Stimulated activated CD4-positive, alpha-beta T cell treated with anti-CD3 and anti-CD28 coated beads, Interleukin-4, amount 100 ng/mL, for 48 hours (primary cell): ENCODE measurements at regions not wholly inside any gene's neighbourhood (a gene's known extent, or its start where the extent isn't known, plus 50 kb on each side); places are given as distances from the start of the nearest gene placed in this dataset.
"Not testable (repeated sequence)": the region's sequence is repeated elsewhere in the genome, so short reads cannot be mapped to it uniquely, and the experiment has no call there.

Source experiments
- DNase-seq, 2 donors: peaks; one replicate each; pipeline ENCODE4 v3.0.0-alpha.2; 2020; ENCODE audit warnings: low read depth in 2 of 2

GRCh38 chr15:79492065-79492464 lies 59.9 kb downstream of the MINAR1 start:
- DNase-seq = no peak

GRCh38 chr15:79494384-79494909 lies 62.3 kb downstream of the MINAR1 start:
- no peak for DNase-seq

GRCh38 chr15:79494963-79495755 lies 63.0 kb downstream of the MINAR1 start:
- DNase-seq = no peak

DNA sequence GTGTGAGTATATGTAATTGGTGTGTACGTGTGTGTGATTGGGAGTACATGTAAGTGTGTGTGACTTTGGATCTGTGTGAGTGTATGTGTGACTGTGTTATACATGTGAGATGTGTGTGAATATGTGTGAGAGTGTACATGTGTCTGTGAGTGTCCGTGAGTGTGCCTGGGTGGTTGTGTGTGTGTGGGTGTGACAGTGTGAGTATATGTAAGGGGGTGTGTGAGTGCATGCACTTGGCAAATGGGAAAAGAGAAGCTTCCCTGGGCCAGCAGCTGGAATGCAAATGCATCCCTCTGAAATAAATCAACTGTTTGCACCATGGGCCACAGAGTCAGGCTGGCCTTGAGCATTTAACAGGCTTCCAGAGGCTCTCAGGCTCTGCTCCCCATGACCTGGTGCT lies 63.6 kb downstream of the MINAR1 start:
- DNase-seq = no peak

GRCh38 chr15:79496838-79497237 lies 64.7 kb downstream of the MINAR1 start:
- no peak for DNase-seq

GRCh38 chr15:79501086-79501485 lies 69.0 kb downstream of the MINAR1 start:
- DNase-seq = no peak

DNA sequence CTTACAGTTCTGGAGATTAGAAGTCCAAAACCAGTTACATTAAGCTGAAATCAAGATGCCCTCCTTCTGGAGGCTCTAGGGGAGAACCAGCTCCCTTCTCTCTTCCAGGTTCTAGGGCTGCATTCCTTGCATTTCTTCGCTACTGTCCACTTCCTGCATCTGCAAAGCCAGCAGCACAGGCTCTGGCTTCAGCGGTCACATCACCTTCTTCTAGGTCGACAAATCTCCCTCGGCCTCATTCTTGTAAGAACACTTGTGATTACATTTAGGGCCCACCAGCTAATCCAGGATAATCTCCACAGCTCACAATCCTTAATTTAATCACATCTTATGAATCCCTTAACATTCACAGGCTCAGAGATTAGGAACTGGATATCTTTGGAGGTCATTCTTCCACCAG lies 73.8 kb downstream of the MINAR1 start:
- DNase-seq = no peak

- DNase-seq = not testable (repeated sequence)
Observed at GRCh38 chr15:79512844-79513243, 80.7 kb downstream of the MINAR1 start.

- no peak for DNase-seq
Observed at GRCh38 chr15:79513417-79513816, 81.3 kb downstream of the MINAR1 start.

DNA sequence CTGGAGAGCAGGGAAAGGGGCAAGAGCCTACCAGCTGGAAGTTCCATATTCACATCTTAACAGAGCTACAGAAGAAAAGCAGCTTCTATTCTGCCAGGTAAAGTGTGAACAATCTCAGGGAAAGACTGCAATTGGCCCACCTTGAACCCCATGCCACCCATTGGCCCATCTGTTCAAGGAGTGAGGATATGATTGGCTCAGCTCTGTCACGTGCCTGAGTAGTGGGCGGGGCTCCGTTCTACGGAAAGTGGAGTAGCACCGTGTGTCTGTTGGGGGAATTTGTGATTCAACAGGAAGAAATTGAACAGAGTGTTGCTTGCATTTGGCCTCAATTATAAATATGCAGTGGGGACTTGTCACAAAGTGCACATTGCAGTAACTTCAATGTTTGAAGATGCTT lies 81.8 kb downstream of the MINAR1 start:
- DNase-seq = no peak

DNA sequence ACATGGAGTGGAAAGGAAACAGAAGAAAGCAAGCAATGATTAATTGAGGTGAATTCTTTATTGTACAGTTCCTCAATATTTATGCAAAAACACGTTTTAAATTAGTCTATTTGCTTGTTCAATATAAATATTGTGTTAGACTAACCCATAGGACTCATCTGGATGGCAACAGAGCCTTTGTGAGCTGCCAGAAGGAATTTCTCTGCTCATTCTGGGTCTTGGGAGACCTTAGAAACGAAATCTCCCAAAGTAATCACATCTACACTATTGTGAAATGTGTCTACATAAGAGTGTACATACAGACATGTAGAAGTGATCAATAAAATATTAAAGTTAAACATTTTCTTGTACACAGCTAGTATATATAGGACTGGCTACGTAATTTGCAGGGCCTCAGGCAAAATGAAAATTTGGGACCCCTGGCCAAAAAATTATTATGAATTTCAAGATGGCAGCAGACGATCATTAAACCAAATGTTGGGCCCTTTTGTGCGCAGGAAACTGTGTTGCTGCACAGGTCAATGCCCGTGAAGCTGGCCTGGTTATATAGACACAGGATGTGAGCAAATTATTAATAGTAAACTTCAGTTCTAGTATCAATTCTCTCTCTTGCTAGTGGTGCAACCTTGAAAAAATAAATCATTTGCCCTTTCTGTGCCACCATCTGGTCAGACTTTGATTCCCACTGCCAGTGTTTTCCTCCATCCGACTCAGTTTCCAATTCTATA lies 83.3 kb downstream of the MINAR1 start:
- DNase-seq = no peak

- DNase-seq = no peak
Observed at GRCh38 chr15:79516155-79516554, 84.0 kb downstream of the MINAR1 start.

DNA sequence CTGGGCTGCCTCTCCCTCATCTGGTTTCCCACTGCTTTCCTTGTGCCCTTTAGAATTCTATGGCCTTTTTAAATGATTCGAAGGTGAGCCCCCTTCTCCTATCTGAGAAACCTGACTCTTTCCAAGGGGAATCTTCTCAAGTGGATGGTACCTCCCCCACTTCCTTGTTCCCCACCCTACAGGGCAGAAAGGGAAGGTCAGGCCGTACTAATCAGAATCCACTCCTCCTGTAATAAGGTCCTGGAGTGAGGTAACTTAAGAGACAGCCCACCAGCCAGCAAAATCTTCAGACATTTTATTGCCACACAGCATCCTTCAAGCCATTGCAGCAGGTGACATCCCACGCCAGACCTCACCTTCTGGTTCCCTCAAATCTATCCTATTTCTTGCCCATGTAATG lies 84.5 kb downstream of the MINAR1 start:
- DNase-seq = no peak

DNA sequence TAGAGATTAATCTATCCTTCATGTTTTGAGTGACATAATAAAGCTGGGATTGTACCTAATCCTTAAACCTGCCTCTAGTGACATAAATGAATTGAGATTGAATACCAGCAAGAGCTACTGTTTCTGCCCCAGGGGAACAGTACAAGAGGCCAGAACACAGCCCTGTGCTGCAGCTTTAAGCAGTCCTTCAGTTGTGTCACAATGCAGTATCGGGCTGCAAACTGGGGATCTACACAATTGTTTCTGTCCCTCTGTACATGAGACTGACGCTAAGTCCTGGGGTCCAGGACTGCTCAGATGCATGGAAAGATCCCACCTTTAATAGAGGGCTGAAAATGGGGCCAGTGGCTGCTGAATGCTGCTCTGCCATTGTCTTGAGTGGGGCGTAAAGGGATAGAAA lies 87.5 kb downstream of the MINAR1 start:
- DNase-seq = no peak

GRCh38 chr15:79520654-79521053 lies 88.5 kb downstream of the MINAR1 start:
- no peak for DNase-seq

DNA sequence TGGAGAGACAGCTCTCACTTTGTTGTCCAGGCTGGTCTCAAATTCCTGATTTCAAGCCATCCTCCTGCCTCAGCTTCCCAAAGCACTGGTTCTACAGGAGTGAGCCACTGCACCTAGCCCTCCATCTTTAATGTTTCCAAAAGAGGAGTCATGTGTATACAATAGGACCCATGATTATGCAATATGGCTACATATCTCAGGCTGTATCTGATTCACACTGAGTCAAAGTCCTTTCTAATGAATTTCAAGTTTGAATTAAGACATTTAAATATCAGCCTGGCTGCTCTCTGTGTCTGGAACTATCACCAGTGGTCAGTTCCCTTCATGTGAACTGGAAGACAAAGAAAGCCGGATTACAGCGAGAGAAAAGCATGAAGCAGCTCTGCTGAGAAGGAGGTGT lies 90.5 kb downstream of the MINAR1 start:
- DNase-seq = no peak

DNA sequence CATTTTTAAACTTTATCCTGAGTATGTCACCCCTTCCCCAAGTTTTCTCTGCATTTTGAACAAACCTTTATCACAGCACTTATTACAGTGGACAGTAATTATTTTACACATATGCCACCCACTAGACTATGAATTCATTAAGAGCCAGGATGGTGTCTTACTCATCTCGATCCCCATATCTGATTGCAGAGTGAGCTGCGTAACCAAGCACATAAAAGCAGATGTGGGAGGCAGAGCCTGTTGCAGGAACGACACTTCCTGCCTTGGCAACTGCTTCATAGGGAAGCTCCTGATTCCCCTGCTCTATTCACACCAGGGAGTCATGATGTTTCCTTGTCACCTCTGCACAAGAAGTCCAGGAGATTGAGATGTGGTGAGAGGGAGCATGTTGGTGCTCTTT lies 91.1 kb downstream of the MINAR1 start:
- DNase-seq = no peak

DNA sequence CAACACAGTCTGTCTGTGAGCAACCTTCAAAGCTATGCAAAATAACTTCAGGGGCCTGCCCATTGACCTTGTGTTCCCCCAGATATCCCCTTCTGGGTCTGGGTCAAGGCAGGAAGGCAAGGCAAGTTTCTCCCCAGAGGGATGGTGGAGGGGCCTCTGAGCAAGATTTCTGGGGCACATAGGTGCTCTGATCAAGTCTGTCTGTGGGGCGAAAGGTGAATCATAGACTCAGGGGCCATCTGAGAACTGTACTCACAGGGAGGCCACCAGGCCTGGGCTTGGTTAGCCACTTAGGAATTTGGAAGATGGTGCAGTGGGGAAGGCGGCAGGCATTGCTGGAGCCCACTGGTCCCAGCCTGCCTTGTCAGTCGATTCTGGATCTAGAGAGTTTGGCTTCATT lies 92.4 kb downstream of the MINAR1 start:
- no peak for DNase-seq

GRCh38 chr15:79526376-79526775 lies 94.2 kb downstream of the MINAR1 start:
- DNase-seq = no peak

GRCh38 chr15:79527821-79528220 lies 95.7 kb downstream of the MINAR1 start:
- no peak for DNase-seq

DNA sequence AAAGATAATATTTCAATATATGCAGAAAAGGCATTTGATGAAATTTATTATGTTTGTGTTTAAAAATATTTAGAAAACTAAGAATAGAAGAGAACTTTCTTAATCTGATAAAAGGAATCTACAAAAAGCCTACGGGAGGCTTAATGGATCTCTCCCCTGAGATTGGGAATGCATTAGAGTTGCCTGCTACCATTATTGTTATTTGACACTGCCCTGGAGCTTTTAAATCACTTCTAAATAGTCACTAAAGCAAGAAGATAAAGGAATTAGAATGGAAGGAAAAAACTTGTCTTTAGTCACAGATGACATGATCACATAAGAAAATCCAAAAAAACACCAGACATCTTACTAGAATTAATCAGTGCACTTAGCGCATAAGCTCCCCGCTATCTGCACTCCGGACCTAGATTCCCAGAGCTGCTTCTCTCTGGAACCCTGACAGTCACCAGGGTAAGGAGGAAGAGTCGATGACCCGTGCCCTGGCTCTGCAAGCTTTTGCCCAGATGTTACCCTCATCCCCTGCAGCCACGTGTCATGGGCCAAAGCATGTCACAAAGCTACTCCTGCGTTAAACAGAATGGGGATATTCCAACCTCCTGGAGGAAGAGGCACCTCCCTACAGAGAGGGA lies 97.1 kb downstream of the MINAR1 start:
- no peak for DNase-seq

GRCh38 chr15:79535536-79535935 lies 103.4 kb downstream of the MINAR1 start:
- DNase-seq = no peak

DNA sequence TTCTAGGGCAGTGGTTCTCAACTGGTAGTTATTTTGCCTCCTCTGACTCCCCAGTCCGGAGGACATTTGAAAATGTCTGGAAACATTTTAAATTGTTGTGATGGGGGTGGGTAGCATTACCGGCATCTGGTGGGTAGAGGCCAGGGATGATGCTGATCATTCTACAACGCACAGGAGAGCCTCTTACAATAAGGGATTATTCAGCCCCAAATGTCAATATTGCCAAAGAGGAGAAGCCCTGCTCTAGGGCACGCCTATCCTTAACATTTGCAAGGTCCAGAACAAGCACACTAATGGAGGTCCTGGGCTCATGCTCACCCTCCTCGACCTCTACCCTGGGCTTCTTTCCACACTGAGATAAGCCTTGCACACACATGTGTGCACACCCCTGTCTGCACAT lies 106.4 kb downstream of the MINAR1 start:
- no peak for DNase-seq
